ENCODE measurements at regions not wholly inside any gene's neighbourhood (a gene's known extent, or its start where the extent isn't known, plus 50 kb on each side); places are given as distances from the start of the nearest gene placed in this dataset.

GRCh38 chr2:128970332-128971116, 651.9 kb upstream of the HS6ST1 start:
- DNase-seq (ENCODE audit: low read depth): no peak

- no peak for DNase-seq (ENCODE audit: low read depth)
These were observed 654.9 kb upstream of the HS6ST1 start for GRCh38 chr2:128973566-128973965.

- no peak for DNase-seq (ENCODE audit: low read depth)
These were observed 659.5 kb upstream of the HS6ST1 start for GRCh38 chr2:128978212-128978611.

GRCh38 chr2:128979182-128979581, 660.5 kb upstream of the HS6ST1 start:
- no peak for DNase-seq (ENCODE audit: low read depth)

GRCh38 chr2:128980475-128980874, 661.8 kb upstream of the HS6ST1 start:
- no peak for DNase-seq (ENCODE audit: low read depth)

GRCh38 chr2:128981353-128981752, 662.7 kb upstream of the HS6ST1 start:
- DNase-seq (ENCODE audit: low read depth): no peak

GRCh38 chr2:128982001-128982400, 663.3 kb upstream of the HS6ST1 start:
- no peak for DNase-seq (ENCODE audit: low read depth)

GRCh38 chr2:128982670-128983069, 664.0 kb upstream of the HS6ST1 start:
- DNase-seq (ENCODE audit: low read depth): no peak

GRCh38 chr2:128983094-128983493, 664.4 kb upstream of the HS6ST1 start:
- no peak for DNase-seq (ENCODE audit: low read depth)

- DNase-seq (ENCODE audit: low read depth): no peak
These were observed 665.4 kb upstream of the HS6ST1 start for GRCh38 chr2:128984081-128984480.

- DNase-seq (ENCODE audit: low read depth): no peak
These were observed 666.2 kb upstream of the HS6ST1 start for GRCh38 chr2:128984855-128985254.

- no peak for DNase-seq (ENCODE audit: low read depth)
These were observed 667.5 kb upstream of the HS6ST1 start for GRCh38 chr2:128986026-128986715.

- no peak for DNase-seq (ENCODE audit: low read depth)
These were observed 668.2 kb upstream of the HS6ST1 start for GRCh38 chr2:128986867-128987268.

- no peak for DNase-seq (ENCODE audit: low read depth)
These were observed 669.7 kb upstream of the HS6ST1 start for GRCh38 chr2:128988326-128988725.

GRCh38 chr2:128988967-128989366, 670.3 kb upstream of the HS6ST1 start:
- DNase-seq (ENCODE audit: low read depth): no peak

GRCh38 chr2:128995086-128995485, 676.4 kb upstream of the HS6ST1 start:
- no peak for DNase-seq (ENCODE audit: low read depth)

- no peak for DNase-seq (ENCODE audit: low read depth)
These were observed 677.4 kb upstream of the HS6ST1 start for GRCh38 chr2:128996078-128996477.

GRCh38 chr2:128997166-128997866, 678.6 kb upstream of the HS6ST1 start:
- DNase-seq (ENCODE audit: low read depth): no peak

- no peak for DNase-seq (ENCODE audit: low read depth)
These were observed 683.3 kb upstream of the HS6ST1 start for GRCh38 chr2:129001926-129002325.

GRCh38 chr2:129002751-129003150, 684.1 kb upstream of the HS6ST1 start:
- DNase-seq (ENCODE audit: low read depth): no peak

GRCh38 chr2:129004485-129004884, 685.8 kb upstream of the HS6ST1 start:
- DNase-seq (ENCODE audit: low read depth): no peak

- DNase-seq (ENCODE audit: low read depth): no peak
These were observed 686.3 kb upstream of the HS6ST1 start for GRCh38 chr2:129004940-129005490.
